ENCODE measurements at regions not wholly inside any gene's neighbourhood (a gene's known extent, or its start where the extent isn't known, plus 50 kb on each side); places are given as distances from the start of the nearest gene placed in this dataset.
"Not testable (repeated sequence)": the region's sequence is repeated elsewhere in the genome, so short reads cannot be mapped to it uniquely, and the experiment has no call there.

DNA sequence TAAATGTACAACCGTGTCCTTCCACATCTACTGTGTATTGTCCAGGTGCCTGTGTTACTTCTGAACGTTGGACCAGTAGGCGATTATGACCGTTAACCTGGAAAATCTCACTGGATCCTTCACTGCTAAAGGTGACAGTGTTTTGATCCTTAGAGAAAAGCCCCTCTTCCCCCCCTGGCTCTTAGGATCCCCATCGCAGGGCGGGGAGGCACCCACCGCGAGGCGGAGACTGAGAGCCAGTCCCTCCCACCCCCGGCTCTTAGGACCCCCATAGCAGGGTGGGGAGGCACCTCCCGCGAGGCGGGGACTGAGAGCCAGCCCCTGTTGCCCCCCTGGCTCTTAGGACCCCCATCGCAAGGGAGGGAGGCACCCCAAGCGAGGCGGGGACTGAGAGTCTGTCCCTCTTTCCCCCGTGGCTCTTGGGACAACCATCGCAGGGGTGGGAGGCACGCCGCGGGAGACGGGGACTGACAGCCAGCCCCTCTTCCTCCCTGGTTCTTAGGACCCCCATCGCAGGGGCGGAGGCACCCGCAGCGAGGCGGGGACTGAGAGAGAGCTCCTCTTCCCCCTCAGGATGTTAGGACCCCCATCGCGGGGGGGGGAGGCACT is 194.3 kb upstream of the PZP start:
- TF ChIP-seq, protein P1, sequence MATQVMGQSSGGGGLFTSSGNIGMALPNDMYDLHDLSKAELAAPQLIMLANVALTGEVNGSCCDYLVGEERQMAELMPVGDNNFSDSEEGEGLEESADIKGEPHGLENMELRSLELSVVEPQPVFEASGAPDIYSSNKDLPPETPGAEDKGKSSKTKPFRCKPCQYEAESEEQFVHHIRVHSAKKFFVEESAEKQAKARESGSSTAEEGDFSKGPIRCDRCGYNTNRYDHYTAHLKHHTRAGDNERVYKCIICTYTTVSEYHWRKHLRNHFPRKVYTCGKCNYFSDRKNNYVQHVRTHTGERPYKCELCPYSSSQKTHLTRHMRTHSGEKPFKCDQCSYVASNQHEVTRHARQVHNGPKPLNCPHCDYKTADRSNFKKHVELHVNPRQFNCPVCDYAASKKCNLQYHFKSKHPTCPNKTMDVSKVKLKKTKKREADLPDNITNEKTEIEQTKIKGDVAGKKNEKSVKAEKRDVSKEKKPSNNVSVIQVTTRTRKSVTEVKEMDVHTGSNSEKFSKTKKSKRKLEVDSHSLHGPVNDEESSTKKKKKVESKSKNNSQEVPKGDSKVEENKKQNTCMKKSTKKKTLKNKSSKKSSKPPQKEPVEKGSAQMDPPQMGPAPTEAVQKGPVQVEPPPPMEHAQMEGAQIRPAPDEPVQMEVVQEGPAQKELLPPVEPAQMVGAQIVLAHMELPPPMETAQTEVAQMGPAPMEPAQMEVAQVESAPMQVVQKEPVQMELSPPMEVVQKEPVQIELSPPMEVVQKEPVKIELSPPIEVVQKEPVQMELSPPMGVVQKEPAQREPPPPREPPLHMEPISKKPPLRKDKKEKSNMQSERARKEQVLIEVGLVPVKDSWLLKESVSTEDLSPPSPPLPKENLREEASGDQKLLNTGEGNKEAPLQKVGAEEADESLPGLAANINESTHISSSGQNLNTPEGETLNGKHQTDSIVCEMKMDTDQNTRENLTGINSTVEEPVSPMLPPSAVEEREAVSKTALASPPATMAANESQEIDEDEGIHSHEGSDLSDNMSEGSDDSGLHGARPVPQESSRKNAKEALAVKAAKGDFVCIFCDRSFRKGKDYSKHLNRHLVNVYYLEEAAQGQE (IDR thresholded peaks at IDR 0.05; ENCODE audit: borderline replicate concordance): not testable (repeated sequence)
- TF ChIP-seq, protein P2, sequence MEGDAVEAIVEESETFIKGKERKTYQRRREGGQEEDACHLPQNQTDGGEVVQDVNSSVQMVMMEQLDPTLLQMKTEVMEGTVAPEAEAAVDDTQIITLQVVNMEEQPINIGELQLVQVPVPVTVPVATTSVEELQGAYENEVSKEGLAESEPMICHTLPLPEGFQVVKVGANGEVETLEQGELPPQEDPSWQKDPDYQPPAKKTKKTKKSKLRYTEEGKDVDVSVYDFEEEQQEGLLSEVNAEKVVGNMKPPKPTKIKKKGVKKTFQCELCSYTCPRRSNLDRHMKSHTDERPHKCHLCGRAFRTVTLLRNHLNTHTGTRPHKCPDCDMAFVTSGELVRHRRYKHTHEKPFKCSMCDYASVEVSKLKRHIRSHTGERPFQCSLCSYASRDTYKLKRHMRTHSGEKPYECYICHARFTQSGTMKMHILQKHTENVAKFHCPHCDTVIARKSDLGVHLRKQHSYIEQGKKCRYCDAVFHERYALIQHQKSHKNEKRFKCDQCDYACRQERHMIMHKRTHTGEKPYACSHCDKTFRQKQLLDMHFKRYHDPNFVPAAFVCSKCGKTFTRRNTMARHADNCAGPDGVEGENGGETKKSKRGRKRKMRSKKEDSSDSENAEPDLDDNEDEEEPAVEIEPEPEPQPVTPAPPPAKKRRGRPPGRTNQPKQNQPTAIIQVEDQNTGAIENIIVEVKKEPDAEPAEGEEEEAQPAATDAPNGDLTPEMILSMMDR (IDR thresholded peaks at IDR 0.05; ENCODE audit: poor library complexity, severe bottlenecking): not testable (repeated sequence)
- not testable (repeated sequence) for TF ChIP-seq SMC3 (conservative IDR thresholded peaks at IDR 0.05; ENCODE audit: poor library complexity); POLR2AphosphoS5 (IDR thresholded peaks at IDR 0.05); EP300 (conservative IDR thresholded peaks at IDR 0.05; ENCODE audit: poor library complexity, severe bottlenecking); EZH2 (IDR thresholded peaks at IDR 0.05; ENCODE audit: borderline replicate concordance, insufficient read depth, low read length, poor library complexity, severe bottlenecking); RAD21 (conservative IDR thresholded peaks at IDR 0.05)
